GM19463 (cell line): ENCODE measurements at regions not wholly inside any gene's neighbourhood (a gene's known extent, or its start where the extent isn't known, plus 50 kb on each side); places are given as distances from the start of the nearest gene placed in this dataset.
"Not testable (repeated sequence)": the region's sequence is repeated elsewhere in the genome, so short reads cannot be mapped to it uniquely, and the experiment has no call there.

ENCODE experiments used
- ATAC-seq: cut with Tn5 transposase; IDR thresholded peaks from one replicate; pipeline ENCODE4 v1.9.1; 2021; ENCODE audit warnings: mild to moderate bottlenecking, moderate library complexity; ENCODE audit not compliant: unreplicated experiment

- ATAC-seq: no peak
Measured at GRCh38 chr20:1757606-1758512, 100.3 kb upstream of the SIRPG start.

DNA sequence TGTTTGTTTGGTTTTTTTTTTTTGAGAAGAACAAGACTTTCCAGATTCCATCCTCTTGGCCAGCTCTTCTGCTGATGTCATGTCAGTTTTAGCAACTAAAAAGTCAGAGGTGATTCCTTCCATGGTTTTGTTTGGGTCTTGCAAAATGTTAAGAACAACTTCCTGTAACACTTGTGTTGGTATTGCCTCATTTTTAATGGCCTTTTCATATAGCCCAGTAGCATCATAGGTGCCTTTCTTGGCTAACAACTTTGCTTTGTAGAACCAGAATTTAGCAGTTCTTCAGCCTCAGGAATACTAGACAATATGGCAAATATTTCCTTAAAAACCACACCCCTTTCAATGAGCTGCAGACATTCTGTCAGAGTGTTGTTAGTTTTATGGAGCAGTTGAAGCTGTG lies 99.5 kb upstream of the SIRPG start:
- no peak for ATAC-seq

DNA sequence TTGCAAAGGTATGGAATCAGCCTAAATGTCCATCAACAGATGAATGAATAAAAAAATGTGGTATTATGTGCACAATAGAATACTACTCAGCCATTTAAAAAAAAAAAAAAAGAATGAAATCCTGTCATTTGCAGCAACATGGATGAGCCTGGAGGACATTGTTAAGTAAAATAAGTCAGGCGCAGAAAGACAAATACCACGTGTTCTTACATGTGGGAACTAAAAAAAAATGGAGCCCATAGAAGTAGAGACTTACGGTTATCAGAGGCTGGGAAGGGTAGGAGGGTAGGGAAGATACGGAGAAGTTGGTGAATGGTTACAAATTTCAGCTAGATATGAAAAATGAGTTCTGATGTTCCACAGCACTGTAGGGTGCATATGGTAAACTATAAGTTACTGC lies 97.2 kb upstream of the SIRPG start:
- ATAC-seq: no peak

GRCh38 chr20:1754306-1754705 lies 96.7 kb upstream of the SIRPG start:
- ATAC-seq: no peak

- no peak for ATAC-seq
Measured at GRCh38 chr20:1752045-1752444, 94.5 kb upstream of the SIRPG start.

DNA sequence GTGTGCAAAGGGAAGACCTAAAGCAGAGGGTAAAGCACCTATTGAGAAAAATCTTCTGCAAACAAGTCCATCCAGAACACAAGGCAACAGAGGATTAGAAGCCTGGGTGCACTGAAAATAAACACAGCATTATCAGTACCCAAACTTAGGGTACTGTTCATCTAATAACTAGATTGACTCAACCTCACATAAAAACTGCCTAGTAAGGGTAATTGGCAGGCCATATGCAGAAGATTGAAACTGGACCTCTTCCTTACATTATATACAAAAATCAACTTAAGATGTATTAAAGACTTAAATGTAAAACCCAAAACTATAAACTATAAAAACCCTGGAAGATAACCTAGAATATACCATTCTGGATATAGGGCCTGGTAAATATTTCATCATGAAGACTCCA lies 91.2 kb upstream of the SIRPG start:
- ATAC-seq: no peak

DNA sequence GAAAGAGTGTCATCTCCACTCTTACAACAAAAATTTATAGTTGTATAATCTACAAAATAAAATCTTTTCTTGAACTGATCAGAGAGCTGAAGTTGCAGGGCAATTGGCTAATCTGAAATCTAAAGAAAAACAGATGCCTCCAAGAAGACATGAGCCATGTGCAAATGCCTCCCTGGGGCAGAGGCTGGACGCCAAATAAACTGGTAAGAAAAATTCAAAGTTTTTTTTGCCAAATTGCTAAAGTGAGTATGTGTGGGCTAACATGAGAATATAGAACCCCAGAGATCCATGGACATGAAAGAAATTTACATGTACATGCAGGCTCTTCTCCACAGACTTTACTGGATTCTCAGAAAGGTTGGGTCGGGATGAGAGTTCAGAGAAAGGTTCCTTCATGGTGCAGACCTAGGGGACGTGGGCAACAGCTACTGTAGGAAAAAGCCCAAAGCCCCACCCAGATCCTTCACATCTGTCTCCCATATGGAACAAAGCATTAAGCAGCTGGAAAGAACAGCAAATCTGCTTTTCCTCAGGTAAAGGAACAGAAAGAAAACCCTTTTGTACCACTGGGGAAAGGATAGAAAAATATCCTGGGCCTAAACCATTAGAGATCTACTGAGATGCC lies 90.5 kb upstream of the SIRPG start:
- no peak for ATAC-seq

GRCh38 chr20:1742049-1742434 lies 84.5 kb upstream of the SIRPG start:
- ATAC-seq: not testable (repeated sequence)

DNA sequence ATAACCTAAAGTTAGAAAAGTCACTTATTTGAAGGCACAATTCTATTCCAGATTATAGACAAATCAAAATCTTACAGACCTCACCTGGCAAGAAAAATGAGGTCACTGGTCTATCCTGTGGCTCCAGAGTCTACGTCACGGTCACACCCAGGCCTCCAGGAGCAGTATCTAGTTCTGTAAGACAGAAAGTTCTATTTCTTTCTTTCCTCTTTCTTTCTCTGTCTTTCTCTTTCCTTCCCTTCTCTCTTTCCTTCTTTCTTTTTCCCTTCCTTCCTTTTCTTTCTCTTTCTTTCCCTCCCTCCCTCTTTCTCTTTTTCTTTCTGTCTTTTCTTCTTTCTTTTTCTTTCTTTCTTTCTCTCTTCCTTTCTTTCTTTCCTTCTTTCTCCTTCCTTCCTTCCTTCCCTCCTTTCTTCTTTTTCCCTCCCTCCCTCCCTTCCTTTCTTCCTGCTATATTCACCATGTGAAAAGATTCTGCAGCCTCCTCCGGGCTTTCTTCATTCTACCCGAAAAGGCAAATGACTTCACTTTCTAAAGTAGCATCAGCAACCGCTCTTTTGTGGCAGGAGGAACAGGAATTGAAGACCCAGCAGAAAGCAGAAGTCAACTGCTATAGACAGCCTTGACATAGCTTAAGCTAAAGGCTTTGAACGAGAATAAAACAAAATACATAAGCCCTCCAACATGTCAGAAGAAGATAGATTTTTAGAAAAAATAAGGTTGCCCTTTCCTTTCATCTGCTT lies 83.9 kb upstream of the SIRPG start:
- no peak for ATAC-seq

DNA sequence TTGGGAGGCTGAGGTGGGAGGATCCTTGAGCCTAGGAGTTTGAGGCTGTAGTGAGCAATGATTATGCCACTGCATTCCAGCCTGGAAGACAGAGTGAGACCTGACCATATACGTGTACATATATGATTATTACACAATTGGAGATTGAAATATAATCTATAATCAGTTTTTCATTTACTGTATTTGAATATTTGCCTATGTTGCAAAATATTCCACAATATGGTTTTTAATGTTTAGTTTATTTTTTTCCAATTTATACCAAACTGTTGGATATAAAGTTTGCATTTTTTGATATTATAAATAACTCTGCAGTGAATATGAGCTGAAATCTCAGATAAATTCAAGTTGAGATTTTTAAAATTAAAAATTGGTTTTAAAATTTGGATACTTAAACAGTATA lies 79.6 kb upstream of the SIRPG start:
- no peak for ATAC-seq

GRCh38 chr20:1735417-1736089 lies 78.0 kb upstream of the SIRPG start:
- ATAC-seq: no peak

DNA sequence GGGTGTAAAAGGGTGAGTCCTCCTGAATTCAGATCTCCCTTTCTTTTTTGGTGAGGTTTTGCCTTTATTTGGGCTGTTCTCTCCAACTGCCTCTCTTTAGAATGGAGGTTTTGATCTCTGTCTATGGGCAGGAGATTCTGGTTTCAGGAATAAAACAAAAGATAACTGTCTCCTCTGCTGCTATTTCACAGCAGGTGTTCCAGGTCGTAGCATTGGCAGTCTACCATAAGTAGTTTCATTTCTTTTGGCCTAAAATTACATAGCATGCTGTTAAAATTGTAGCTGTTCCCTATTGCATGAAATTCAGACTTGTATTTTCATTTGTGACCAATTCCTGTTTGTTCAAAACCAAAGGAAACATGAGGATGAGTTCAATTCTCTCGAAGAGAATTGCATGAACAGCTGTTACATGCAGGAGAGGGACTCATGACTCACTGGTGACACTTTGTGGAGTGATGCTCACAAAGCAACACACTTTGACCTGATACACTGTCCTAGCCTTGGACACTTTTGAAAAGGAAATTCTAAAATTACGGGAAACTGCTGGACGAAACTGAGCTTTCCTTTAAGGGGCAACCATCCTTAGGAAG lies 76.8 kb upstream of the SIRPG start:
- no peak for ATAC-seq

DNA sequence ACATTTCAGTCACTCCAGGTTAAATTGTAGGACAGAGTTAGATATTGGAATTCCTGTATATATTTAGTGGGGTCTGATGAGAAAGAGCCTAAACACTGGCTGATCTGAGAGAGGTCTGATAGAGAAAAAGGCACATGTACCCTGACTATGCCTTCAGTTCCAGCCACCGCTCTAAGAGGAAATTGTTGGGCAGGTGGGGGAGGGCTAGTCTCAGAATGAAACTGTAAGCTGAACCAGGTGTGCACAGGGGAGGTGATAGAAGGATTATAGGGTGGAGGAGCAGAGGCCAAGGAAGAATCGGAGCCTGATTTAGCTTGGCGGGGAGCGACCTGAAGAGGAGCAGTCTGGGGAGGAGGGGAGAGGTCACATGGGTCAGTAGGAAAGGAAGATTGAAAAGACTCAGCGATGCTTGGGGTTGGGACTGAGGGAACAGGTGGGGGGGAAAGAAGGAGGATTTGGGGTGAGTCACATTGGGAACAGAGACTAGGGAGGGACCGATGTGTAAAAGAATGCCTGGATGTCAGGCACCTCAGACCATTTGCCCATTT lies 74.3 kb upstream of the SIRPG start:
- ATAC-seq: not testable (repeated sequence)

GRCh38 chr20:1730981-1731711 lies 73.6 kb upstream of the SIRPG start:
- not testable (repeated sequence) for ATAC-seq

DNA sequence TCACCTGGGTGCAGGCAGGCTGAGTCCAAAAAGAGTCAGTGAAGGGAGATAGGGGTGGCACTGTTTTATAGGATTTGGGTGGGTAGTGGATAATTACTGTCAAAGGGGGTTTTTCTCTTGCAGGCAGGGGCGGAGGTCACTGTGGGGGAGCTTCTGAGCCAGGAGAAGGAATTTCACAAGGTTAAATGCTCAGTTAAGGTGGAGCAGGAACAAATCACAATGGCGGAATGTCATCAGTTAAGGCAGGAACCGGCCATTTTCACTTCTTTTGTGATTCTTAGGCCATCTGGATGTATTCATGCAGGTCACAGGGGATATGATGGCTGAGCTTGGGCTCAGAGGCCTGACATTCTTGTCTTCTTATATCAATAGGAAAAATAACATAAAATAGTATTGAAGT lies 69.7 kb upstream of the SIRPG start:
- not testable (repeated sequence) for ATAC-seq

DNA sequence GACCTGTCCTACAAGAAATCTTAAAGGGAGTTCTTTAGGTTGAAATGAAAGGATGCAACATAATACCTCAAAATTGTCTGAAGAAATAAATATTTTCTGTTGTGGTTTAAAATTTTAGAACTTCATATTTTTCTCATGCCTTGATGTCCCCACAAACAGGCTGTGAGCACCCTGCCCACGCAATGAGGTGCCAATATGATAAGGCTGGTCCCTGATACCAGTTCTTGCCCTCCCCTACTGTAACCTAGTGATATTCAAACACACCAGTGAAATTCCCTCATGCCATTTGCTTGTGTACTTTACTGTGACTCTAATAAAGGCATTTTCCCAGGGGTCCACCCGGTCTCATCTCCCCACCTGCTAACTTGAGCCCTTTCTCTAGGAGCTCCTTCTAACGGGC lies 67.3 kb upstream of the SIRPG start:
- ATAC-seq: no peak

DNA sequence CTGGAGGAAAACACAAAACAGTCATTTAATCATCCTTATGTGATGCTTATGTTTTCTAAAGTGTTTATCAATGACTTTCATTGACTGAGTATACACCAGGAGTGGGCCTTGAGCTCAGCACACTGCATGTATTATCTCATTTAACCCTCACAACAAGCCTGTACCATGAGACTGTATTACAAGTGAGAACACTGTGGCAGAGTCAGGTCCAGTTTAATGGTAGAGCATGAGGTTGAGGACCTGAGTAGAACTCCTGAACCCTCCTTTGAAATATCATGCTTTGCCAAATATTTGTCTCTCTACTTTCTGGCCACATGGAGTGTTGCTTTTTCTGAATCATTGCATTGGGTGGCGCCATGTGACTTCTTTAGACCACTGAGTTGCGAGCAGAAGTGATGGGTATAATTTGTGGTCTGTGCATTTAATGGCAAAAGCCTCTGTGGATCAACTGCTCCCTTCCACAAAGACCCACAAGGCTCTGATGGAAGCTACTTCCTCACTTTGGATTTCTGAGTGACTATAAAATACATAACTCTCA lies 65.0 kb upstream of the SIRPG start:
- ATAC-seq: peak; percentile 17

GRCh38 chr20:1721687-1722512 lies 64.3 kb upstream of the SIRPG start:
- ATAC-seq: peak; percentile 77
